ENCODE measurements at regions not wholly inside any gene's neighbourhood (a gene's known extent, or its start where the extent isn't known, plus 50 kb on each side); places are given as distances from the start of the nearest gene placed in this dataset.

DNA sequence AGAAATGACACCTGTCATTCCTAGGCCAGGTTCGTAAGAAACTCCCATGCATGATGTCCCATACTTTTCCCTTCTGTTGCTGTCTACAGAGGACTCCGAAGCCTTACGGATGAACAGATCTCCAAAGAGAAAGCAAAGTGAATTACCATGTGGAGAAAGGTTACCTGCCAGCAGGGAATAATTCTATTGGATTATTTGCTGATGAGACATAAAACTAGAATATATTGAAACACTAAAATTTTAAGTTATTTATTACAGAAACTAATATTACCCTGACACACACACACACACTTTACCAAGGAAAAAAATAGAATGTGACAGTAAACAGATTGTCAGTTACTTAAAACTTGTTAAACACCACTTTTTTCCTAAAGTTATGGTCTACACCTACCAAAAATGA, 452.7 kb upstream of the DAB2 start:
- no peak for DNase-seq
- Histone ChIP-seq H3K4me1 (ENCODE audit: low read depth) (no peaks in the 10 kb centered on the region), H3K4me3 (no peak overlapping the region), H3K36me3 (ENCODE audit: low read depth) (no peaks in the 10 kb centered on the region), H3K9me3 (no peaks in the 10 kb centered on the region)
- ATAC-seq = no peak
- TF ChIP-seq, protein P1, sequence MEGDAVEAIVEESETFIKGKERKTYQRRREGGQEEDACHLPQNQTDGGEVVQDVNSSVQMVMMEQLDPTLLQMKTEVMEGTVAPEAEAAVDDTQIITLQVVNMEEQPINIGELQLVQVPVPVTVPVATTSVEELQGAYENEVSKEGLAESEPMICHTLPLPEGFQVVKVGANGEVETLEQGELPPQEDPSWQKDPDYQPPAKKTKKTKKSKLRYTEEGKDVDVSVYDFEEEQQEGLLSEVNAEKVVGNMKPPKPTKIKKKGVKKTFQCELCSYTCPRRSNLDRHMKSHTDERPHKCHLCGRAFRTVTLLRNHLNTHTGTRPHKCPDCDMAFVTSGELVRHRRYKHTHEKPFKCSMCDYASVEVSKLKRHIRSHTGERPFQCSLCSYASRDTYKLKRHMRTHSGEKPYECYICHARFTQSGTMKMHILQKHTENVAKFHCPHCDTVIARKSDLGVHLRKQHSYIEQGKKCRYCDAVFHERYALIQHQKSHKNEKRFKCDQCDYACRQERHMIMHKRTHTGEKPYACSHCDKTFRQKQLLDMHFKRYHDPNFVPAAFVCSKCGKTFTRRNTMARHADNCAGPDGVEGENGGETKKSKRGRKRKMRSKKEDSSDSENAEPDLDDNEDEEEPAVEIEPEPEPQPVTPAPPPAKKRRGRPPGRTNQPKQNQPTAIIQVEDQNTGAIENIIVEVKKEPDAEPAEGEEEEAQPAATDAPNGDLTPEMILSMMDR (IDR thresholded peaks at IDR 0.05) = no peak
- intact Hi-C loops (cut with DNase I, micrococcal nuclease) = no loop called here

DNA sequence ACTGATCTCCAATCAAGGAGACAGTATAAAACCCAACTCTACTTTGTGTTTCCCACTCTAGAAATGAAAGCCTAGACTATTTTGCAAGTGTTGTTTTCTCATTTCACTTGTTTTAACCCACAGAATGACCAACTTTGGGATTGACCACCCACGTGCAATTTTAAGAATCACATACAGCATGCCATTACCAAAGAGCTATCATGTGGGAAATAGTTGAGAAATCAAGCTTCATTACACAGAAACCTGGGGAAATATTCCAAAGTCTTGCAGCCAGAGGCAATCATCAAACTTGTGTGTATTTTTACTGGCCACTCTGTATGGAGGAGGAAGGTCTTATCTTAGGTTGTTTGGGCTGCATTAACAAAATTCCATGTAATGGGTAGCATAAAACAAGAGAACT, 451.4 kb upstream of the DAB2 start:
- Histone ChIP-seq H3K4me3 (no peak overlapping the region), H3K9me3 (no peaks in the 10 kb centered on the region), H3K4me1 (ENCODE audit: low read depth) (no peaks in the 10 kb centered on the region), H3K36me3 (ENCODE audit: low read depth) (no peaks in the 10 kb centered on the region)
- DNase-seq (no peak), ATAC-seq (no peak)
- intact Hi-C loops (cut with DNase I, micrococcal nuclease) = no loop called here
- TF ChIP-seq, protein P1 (IDR thresholded peaks at IDR 0.05) = no peak

DNA sequence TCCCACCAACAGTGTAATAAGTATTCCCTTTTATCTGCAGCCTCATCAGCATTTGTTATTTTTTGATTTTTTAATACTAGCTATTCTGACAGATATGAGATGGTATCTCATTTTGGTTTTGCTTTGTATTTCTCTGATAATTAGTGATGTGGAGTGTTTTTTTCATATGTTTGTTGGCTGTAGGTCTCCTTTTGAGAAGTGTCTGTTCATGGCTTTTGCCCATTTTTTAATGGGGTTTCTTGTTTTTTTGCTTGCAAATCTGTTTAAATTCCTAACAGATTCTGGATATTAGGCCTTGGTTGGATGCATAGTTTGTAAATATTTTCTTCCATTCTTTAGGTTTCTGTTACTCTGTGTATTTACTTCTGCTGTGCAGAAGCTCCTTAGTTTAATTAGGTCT, 445.4 kb upstream of the DAB2 start:
- no peaks in the 10 kb centered on the region for H3K4me1 ChIP-seq (ENCODE audit: low read depth)
- intact Hi-C loops (cut with DNase I, micrococcal nuclease) = no loop called here
- H3K9me3 ChIP-seq = peaks cover 4% of the 10 kb centered on the region
- ATAC-seq (no peak), DNase-seq (no peak)
- TF ChIP-seq, protein P1 (IDR thresholded peaks at IDR 0.05) = no peak
- H3K4me3 ChIP-seq = no peak overlapping the region
- H3K36me3 ChIP-seq (ENCODE audit: low read depth) = no peaks in the 10 kb centered on the region

DNA sequence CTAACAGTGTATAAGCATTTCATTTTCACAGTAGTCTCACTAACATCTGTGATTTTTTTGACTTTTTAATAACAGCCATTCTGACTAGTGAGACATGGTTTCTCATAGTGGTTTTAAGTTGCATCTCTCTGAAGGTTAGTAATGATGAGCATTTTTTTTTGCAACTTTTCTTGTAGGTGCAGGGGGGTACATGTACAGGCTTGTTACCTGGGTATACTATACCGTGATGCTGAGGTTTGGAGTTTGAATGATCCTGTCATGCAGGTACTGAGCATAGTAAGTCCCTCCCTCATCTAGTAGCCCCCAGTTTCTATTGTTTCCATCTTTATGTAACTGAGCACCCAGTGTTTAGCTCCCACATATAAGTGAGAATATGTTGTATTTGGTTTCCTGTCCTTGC, 444.6 kb upstream of the DAB2 start:
- peaks cover 4% of the 10 kb centered on the region for H3K9me3 ChIP-seq
- no peak for DNase-seq
- no peak for ATAC-seq
- intact Hi-C loops (cut with DNase I, micrococcal nuclease) = no loop called here
- no peaks in the 10 kb centered on the region for H3K36me3 ChIP-seq (ENCODE audit: low read depth)
- no peaks in the 10 kb centered on the region for H3K4me1 ChIP-seq (ENCODE audit: low read depth)
- TF ChIP-seq, protein P1 (IDR thresholded peaks at IDR 0.05) = no peak
- no peak overlapping the region for H3K4me3 ChIP-seq

DNA sequence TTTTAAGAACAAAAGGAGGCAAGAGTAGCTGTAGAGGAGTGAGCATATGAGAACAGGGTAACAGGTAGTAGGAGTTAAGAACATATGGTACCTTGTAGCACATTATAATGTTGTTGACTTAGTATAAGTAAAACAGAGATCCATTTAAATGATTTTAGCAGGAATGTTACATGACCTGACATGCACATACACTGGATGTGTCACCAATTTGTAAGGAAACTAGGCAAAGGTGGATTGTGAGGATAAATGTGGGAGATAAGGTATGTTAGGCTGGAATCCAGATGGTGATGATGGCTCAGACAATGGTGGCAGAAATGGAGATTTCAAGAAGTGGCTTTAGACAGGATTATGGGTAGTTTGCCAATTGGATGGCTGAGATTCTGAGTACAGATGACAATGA, 443.1 kb upstream of the DAB2 start:
- no peaks in the 10 kb centered on the region for H3K36me3 ChIP-seq (ENCODE audit: low read depth)
- TF ChIP-seq, protein P1 (IDR thresholded peaks at IDR 0.05) = no peak
- H3K4me3 ChIP-seq = no peak overlapping the region
- intact Hi-C loops (cut with DNase I, micrococcal nuclease) = no loop called here
- DNase-seq (no peak), ATAC-seq (no peak)
- no peaks in the 10 kb centered on the region for H3K4me1 ChIP-seq (ENCODE audit: low read depth)
- H3K9me3 ChIP-seq = peaks cover 4% of the 10 kb centered on the region

DNA sequence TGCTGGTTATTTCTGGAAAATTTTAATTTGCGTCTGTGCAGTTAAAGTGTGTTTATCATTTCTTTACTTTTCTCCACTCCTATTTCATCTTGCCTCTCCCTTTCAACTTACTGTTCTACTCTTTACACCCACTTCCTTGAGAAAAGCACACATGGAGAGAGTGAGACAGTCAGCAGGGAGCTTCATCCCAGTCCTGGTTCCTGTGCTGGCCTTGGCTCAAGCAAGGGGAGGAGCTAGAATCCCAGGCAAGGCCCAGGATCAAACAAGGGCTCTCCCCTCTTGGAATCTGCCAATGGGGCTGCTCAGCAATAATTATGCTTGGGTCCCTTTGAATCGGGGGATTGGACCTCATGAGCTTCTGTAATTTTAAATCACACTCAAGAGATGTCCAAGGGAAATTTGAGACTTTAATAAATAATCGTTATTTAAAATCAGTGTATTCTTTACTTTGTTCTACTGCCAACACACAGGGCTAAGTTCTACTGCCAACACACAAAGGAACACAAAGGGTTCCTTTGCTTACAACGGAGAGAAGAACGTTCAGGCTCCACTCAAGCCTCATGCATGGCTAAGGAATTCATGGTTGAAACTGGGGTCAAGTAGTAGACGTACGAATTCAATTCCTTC, 439.3 kb upstream of the DAB2 start:
- intact Hi-C loops (cut with DNase I, micrococcal nuclease) = no loop called here
- ATAC-seq (no peak), DNase-seq (no peak)
- TF ChIP-seq, protein P1 (IDR thresholded peaks at IDR 0.05) = no peak
- no peaks in the 10 kb centered on the region for H3K9me3 ChIP-seq
- no peaks in the 10 kb centered on the region for H3K4me1 ChIP-seq (ENCODE audit: low read depth)
- no peak overlapping the region for H3K4me3 ChIP-seq
- no peaks in the 10 kb centered on the region for H3K36me3 ChIP-seq (ENCODE audit: low read depth)
